ENCODE measurements at regions not wholly inside any gene's neighbourhood (a gene's known extent, or its start where the extent isn't known, plus 50 kb on each side); places are given as distances from the start of the nearest gene placed in this dataset.

GRCh38 chr15:70566047-70566835 lies 197.1 kb downstream of the UACA start:
- Mint-ChIP-seq H3K4me1 (peaks cover 16% of the 10 kb centered on the region), H3K9me3 (peaks cover 3% of the 10 kb centered on the region), H3K4me3 (peak overlapping the region; percentile 57), H3K36me3 (peaks cover 1% of the 10 kb centered on the region), H3K27me3 (ENCODE audit: insufficient read depth, low read depth) (peaks cover 13% of the 10 kb centered on the region), H3K27ac (peak overlapping the region; percentile 79)
- no peak overlapping the region for H3K9ac ChIP-seq
- no peak overlapping the region for H2AFZ ChIP-seq (replicated peaks)
- H3K27ac ChIP-seq = no peak overlapping the region
- H3K79me2 ChIP-seq (ENCODE audit: low read depth) = no peaks in the 10 kb centered on the region
- peaks cover 2% of the 10 kb centered on the region for H3F3A ChIP-seq (ENCODE audit: low read depth)
- peak; percentile 59 for DNase-seq (ENCODE audit: low spot score)
- H3K4me2 ChIP-seq = no peak overlapping the region
- no peaks in the 10 kb centered on the region for H3K9me3 ChIP-seq (ENCODE audit: low read depth)
- TF ChIP-seq CTCF (IDR thresholded peaks at IDR 0.05) (peak; percentile 12), EZH2phosphoT487 (IDR thresholded peaks at IDR 0.05) (no peak), EZH2 (IDR thresholded peaks at IDR 0.05) (no peak)
- no peaks in the 10 kb centered on the region for H3K36me3 ChIP-seq
- no peaks in the 10 kb centered on the region for H3K27me3 ChIP-seq
- no peaks in the 10 kb centered on the region for H4K20me1 ChIP-seq (ENCODE audit: low read depth)
- H3K4me3 ChIP-seq = no peak overlapping the region
- H3K4me1 ChIP-seq = no peaks in the 10 kb centered on the region

GRCh38 chr15:70563561-70564095 lies 199.7 kb downstream of the UACA start:
- H2AFZ ChIP-seq (replicated peaks) = no peak overlapping the region
- peaks cover 3% of the 10 kb centered on the region for H3K9me3 Mint-ChIP-seq
- H3K27ac ChIP-seq = no peak overlapping the region
- no peak overlapping the region for H3K4me2 ChIP-seq
- no peak overlapping the region for H3K27ac Mint-ChIP-seq
- no peaks in the 10 kb centered on the region for H3K4me1 ChIP-seq
- H3K27me3 Mint-ChIP-seq (ENCODE audit: insufficient read depth, low read depth) = peaks cover 17% of the 10 kb centered on the region
- no peaks in the 10 kb centered on the region for H3K9me3 ChIP-seq (ENCODE audit: low read depth)
- no peaks in the 10 kb centered on the region for H3K36me3 ChIP-seq
- H3K4me1 Mint-ChIP-seq = peaks cover 13% of the 10 kb centered on the region
- H3F3A ChIP-seq (ENCODE audit: low read depth) = peaks cover 2% of the 10 kb centered on the region
- H3K79me2 ChIP-seq (ENCODE audit: low read depth) = no peaks in the 10 kb centered on the region
- no peak for TF ChIP-seq EZH2phosphoT487 (IDR thresholded peaks at IDR 0.05)
- TF ChIP-seq CTCF (IDR thresholded peaks at IDR 0.05) = no peak
- TF ChIP-seq EZH2 (IDR thresholded peaks at IDR 0.05) = no peak
- peaks cover 1% of the 10 kb centered on the region for H3K36me3 Mint-ChIP-seq
- H3K4me3 ChIP-seq = no peak overlapping the region
- no peak for DNase-seq (ENCODE audit: low spot score)
- no peaks in the 10 kb centered on the region for H3K27me3 ChIP-seq
- H3K9ac ChIP-seq = no peak overlapping the region
- H3K4me3 Mint-ChIP-seq = no peak overlapping the region
- no peaks in the 10 kb centered on the region for H4K20me1 ChIP-seq (ENCODE audit: low read depth)

DNA sequence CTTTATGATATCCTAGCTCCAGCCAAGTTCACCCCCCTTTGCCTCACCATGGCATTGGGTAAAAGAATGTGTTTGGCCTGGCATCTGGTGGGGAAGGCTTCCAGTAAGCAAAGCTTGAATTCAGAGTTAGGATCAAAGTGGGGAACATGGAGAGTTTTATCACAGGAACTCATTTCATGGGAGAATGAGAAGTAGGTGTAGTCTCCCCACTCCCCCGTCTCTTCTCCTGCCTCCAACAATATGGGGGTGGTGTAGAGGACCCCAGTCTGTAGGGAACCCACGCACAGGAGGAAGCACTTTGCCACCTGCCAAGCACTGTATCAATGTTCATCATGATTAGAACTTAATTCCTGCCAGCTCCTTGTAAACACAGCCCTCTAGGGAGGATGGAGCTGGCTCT lies 200.5 kb downstream of the UACA start:
- TF ChIP-seq CTCF (IDR thresholded peaks at IDR 0.05) (no peak), EZH2phosphoT487 (IDR thresholded peaks at IDR 0.05) (no peak)
- Mint-ChIP-seq H3K27me3 (ENCODE audit: insufficient read depth, low read depth) (peaks cover 17% of the 10 kb centered on the region), H3K4me1 (peaks cover 13% of the 10 kb centered on the region), H3K9me3 (peaks cover 3% of the 10 kb centered on the region), H3K27ac (no peak overlapping the region), H3K4me3 (no peak overlapping the region), H3K36me3 (peaks cover 1% of the 10 kb centered on the region)
- Histone ChIP-seq H3F3A (ENCODE audit: low read depth) (peaks cover 2% of the 10 kb centered on the region), H3K4me2 (no peak overlapping the region), H3K4me1 (no peaks in the 10 kb centered on the region), H4K20me1 (ENCODE audit: low read depth) (no peaks in the 10 kb centered on the region), H3K27ac (no peak overlapping the region), H3K79me2 (ENCODE audit: low read depth) (no peaks in the 10 kb centered on the region), H3K4me3 (no peak overlapping the region), H3K9ac (no peak overlapping the region), H3K36me3 (no peaks in the 10 kb centered on the region), H2AFZ (replicated peaks) (no peak overlapping the region), H3K9me3 (ENCODE audit: low read depth) (no peaks in the 10 kb centered on the region), H3K27me3 (no peaks in the 10 kb centered on the region)
- DNase-seq (ENCODE audit: low spot score) = no peak
